GM23338 (cell line): ENCODE measurements at regions not wholly inside any gene's neighbourhood (a gene's known extent, or its start where the extent isn't known, plus 50 kb on each side); places are given as distances from the start of the nearest gene placed in this dataset.

Experiments used
- ATAC-seq: fragments of 200-7000 bp; cut with Tn5 transposase; 3 replicates; pipeline ENCODE4 v1.9.1; 2020
- DNase-seq: peaks from one replicate; pipeline ENCODE4 v3.0.0-alpha.2; 2015; ENCODE audit warnings: low spot score
- H2AFZ ChIP-seq: fragments of 200-600 bp; sonication (generic); 2 replicates; pipeline ENCODE4 v1.8.0; 2016; ENCODE audit warnings: antibody characterized with exemption, mild to moderate bottlenecking, moderate library complexity
- H3F3A ChIP-seq: fragments of 200-600 bp; sonication (generic); replicated peaks from 2 replicates; pipeline ENCODE4 v1.8.0; 2017; ENCODE audit warnings: antibody characterized with exemption, mixed run types, low read depth
- H3K27ac ChIP-seq: fragments of 200-600 bp; sonication (generic); 2 replicates; pipeline ENCODE4 v1.6.1; 2016; ENCODE audit warnings: low read depth
- H3K27me3 ChIP-seq: fragments of 200-600 bp; sonication (generic); 2 replicates; pipeline ENCODE4 v1.8.0; 2016; ENCODE audit warnings: mild to moderate bottlenecking, mixed run types, moderate library complexity; ENCODE audit not compliant: insufficient read depth
- H3K36me3 ChIP-seq: fragments of 200-600 bp; sonication (generic); 2 replicates; pipeline ENCODE4 v1.8.0; 2016; ENCODE audit warnings: mild to moderate bottlenecking; ENCODE audit not compliant: insufficient read depth
- H3K4me1 ChIP-seq: fragments of 200-600 bp; sonication (generic); 2 replicates; pipeline ENCODE4 v1.8.0; 2016; ENCODE audit warnings: mild to moderate bottlenecking, moderate library complexity; ENCODE audit not compliant: insufficient read depth
- H3K4me2 ChIP-seq: fragments of 200-600 bp; sonication (generic); 2 replicates; pipeline ENCODE4 v1.7.1; 2017; ENCODE audit warnings: mixed run types
- H3K4me3 ChIP-seq: fragments of 200-600 bp; sonication (generic); 2 replicates; pipeline ENCODE4 v1.6.1; 2016; ENCODE audit warnings: mixed run types
- H3K79me2 ChIP-seq: fragments of 200-600 bp; sonication (generic); replicated peaks from 2 replicates; pipeline ENCODE4 v1.8.0; 2017; ENCODE audit warnings: mild to moderate bottlenecking; ENCODE audit not compliant: insufficient read depth
- H3K9me2 ChIP-seq: fragments of 200-600 bp; sonication (generic); 2 replicates; pipeline ENCODE4 v1.8.0; 2017; ENCODE audit not compliant: insufficient read depth
- H4K20me1 ChIP-seq: fragments of 200-600 bp; sonication (generic); replicated peaks from 2 replicates; pipeline ENCODE4 v1.8.0; 2017; ENCODE audit warnings: mild to moderate bottlenecking; ENCODE audit not compliant: insufficient read depth
- H3K27ac Mint-ChIP-seq: 2 replicates; pipeline ENCODE4 v1.8.0; 2020; ENCODE audit warnings: inconsistent platforms, mild to moderate bottlenecking, moderate library complexity, mixed read lengths
- H3K27me3 Mint-ChIP-seq: 3 replicates; pipeline ENCODE4 v1.8.0; 2022; ENCODE audit warnings: low read depth, mild to moderate bottlenecking, moderate library complexity, mixed read lengths, inconsistent platforms; ENCODE audit not compliant: insufficient read depth, poor library complexity
- H3K36me3 Mint-ChIP-seq: 3 replicates; pipeline ENCODE4 v1.8.0; 2021; ENCODE audit warnings: low read depth, mild to moderate bottlenecking, inconsistent platforms, moderate library complexity, mixed read lengths
- H3K4me1 Mint-ChIP-seq: 3 replicates; pipeline ENCODE4 v1.8.0; 2020; ENCODE audit warnings: mild to moderate bottlenecking, inconsistent platforms, mixed read lengths
- H3K4me3 Mint-ChIP-seq: 3 replicates; pipeline ENCODE4 v1.8.0; 2021; ENCODE audit warnings: moderate library complexity, mild to moderate bottlenecking, inconsistent platforms, mixed read lengths
- H3K9me3 Mint-ChIP-seq: 3 replicates; pipeline ENCODE4 v1.8.0; 2020; ENCODE audit warnings: moderate library complexity, mild to moderate bottlenecking, inconsistent platforms, mixed read lengths
- EZH2 ChIP-seq: fragments of 200-600 bp; sonication (generic); IDR thresholded peaks from one replicate; pipeline ENCODE4 v1.8.0; 2017; ENCODE audit warnings: antibody characterized with exemption, mild to moderate bottlenecking, low read depth; ENCODE audit not compliant: unreplicated experiment
- STAT1 ChIP-seq: IDR thresholded peaks from one replicate; pipeline ENCODE4 v1.6.1; 2016; ENCODE audit warnings: antibody characterized with exemption; ENCODE audit not compliant: unreplicated experiment
- TF ChIP-seq, protein P1 (sequence below): IDR thresholded peaks from one replicate; pipeline ENCODE4 v1.6.1; 2018; ENCODE audit warnings: antibody characterized with exemption; ENCODE audit not compliant: unreplicated experiment
- TF ChIP-seq, protein P2 (sequence below), 2 experiments: fragments of 200-600 bp in 1 of 2; sonication (generic) in 1 of 2; conservative IDR thresholded peaks; 2 replicates each; pipeline versions ENCODE4 v1.5.1 to v1.6.1; 2016 to 2017; ENCODE audit warnings: antibody characterized with exemption in 2 of 2, low read depth in 2 of 2, mild to moderate bottlenecking in 2 of 2, moderate library complexity in 1 of 2

DNA sequence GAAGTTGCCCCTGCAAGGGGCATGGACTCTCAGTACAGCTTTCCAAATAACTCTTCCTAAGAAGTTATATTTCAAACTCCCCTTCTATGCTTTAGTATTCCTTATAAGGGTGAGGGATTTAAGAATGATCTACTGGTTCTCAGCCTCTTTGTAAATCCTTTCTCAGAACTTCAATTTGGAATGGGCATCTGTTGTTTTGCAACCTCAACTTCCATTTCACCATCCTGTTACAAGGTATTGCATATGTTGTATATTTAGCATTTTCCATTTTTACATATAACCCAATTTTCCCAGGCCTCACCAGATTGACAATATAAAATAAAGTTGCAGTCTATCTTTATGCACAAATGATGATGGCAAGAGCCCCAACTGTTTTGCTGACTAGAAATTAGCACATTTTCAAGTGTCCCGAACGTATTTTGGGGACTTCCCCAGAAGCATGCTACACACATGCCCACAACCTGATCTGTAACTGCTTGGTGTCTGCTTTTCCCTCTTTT lies 154.9 kb upstream of the CARMIL1 start:
- Histone ChIP-seq H3K27me3 (no peaks in the 10 kb centered on the region), H3K4me3 (no peak overlapping the region), H3K9me2 (peaks cover 11% of the 10 kb centered on the region; the same call in 1 of the 2 replicates), H3F3A (no peaks in the 10 kb centered on the region), H3K79me2 (no peaks in the 10 kb centered on the region), H3K4me1 (peaks cover 9% of the 10 kb centered on the region; the same call in 1 of the 2 replicates), H3K27ac (no peak overlapping the region), H2AFZ (no peak overlapping the region), H3K4me2 (no peak overlapping the region), H3K36me3 (no peaks in the 10 kb centered on the region), H4K20me1 (no peaks in the 10 kb centered on the region)
- no peak overlapping the region for H3K4me3 Mint-ChIP-seq
- ATAC-seq (no peak), DNase-seq (no peak)
- H3K4me1 Mint-ChIP-seq: peaks cover 13% of the 10 kb centered on the region
- H3K27me3 Mint-ChIP-seq: no peaks in the 10 kb centered on the region
- H3K27ac Mint-ChIP-seq: no peak overlapping the region
- H3K36me3 Mint-ChIP-seq: peaks cover 2% of the 10 kb centered on the region; the same call in 1 of the 3 replicates
- no peak for TF ChIP-seq EZH2
- TF ChIP-seq, protein P1, sequence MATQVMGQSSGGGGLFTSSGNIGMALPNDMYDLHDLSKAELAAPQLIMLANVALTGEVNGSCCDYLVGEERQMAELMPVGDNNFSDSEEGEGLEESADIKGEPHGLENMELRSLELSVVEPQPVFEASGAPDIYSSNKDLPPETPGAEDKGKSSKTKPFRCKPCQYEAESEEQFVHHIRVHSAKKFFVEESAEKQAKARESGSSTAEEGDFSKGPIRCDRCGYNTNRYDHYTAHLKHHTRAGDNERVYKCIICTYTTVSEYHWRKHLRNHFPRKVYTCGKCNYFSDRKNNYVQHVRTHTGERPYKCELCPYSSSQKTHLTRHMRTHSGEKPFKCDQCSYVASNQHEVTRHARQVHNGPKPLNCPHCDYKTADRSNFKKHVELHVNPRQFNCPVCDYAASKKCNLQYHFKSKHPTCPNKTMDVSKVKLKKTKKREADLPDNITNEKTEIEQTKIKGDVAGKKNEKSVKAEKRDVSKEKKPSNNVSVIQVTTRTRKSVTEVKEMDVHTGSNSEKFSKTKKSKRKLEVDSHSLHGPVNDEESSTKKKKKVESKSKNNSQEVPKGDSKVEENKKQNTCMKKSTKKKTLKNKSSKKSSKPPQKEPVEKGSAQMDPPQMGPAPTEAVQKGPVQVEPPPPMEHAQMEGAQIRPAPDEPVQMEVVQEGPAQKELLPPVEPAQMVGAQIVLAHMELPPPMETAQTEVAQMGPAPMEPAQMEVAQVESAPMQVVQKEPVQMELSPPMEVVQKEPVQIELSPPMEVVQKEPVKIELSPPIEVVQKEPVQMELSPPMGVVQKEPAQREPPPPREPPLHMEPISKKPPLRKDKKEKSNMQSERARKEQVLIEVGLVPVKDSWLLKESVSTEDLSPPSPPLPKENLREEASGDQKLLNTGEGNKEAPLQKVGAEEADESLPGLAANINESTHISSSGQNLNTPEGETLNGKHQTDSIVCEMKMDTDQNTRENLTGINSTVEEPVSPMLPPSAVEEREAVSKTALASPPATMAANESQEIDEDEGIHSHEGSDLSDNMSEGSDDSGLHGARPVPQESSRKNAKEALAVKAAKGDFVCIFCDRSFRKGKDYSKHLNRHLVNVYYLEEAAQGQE: no peak
- TF ChIP-seq, protein P2, sequence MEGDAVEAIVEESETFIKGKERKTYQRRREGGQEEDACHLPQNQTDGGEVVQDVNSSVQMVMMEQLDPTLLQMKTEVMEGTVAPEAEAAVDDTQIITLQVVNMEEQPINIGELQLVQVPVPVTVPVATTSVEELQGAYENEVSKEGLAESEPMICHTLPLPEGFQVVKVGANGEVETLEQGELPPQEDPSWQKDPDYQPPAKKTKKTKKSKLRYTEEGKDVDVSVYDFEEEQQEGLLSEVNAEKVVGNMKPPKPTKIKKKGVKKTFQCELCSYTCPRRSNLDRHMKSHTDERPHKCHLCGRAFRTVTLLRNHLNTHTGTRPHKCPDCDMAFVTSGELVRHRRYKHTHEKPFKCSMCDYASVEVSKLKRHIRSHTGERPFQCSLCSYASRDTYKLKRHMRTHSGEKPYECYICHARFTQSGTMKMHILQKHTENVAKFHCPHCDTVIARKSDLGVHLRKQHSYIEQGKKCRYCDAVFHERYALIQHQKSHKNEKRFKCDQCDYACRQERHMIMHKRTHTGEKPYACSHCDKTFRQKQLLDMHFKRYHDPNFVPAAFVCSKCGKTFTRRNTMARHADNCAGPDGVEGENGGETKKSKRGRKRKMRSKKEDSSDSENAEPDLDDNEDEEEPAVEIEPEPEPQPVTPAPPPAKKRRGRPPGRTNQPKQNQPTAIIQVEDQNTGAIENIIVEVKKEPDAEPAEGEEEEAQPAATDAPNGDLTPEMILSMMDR (conservative IDR thresholded peaks at IDR 0.05; ENCODE audit: low read depth in 2 of 2): no peak
- H3K9me3 Mint-ChIP-seq: no peaks in the 10 kb centered on the region

- Mint-ChIP-seq H3K27ac (no peak overlapping the region), H3K9me3 (peaks cover 8% of the 10 kb centered on the region; the same call in 2 of the 3 replicates), H3K27me3 (peaks cover 3% of the 10 kb centered on the region), H3K4me3 (no peak overlapping the region), H3K36me3 (peaks cover 15% of the 10 kb centered on the region; the same call in 2 of the 3 replicates), H3K4me1 (peaks cover 22% of the 10 kb centered on the region)
- DNase-seq (no peak), ATAC-seq (no peak)
- Histone ChIP-seq H3K36me3 (no peaks in the 10 kb centered on the region), H3K9me2 (peaks cover 11% of the 10 kb centered on the region; the same call in 1 of the 2 replicates), H3K4me3 (no peak overlapping the region), H3K27me3 (no peaks in the 10 kb centered on the region), H2AFZ (no peak overlapping the region; the same call in 1 of the 2 replicates), H3K4me1 (peaks cover 20% of the 10 kb centered on the region), H3K79me2 (no peaks in the 10 kb centered on the region), H4K20me1 (no peaks in the 10 kb centered on the region), H3K4me2 (no peak overlapping the region), H3K27ac (no peak overlapping the region), H3F3A (no peaks in the 10 kb centered on the region)
- TF ChIP-seq STAT1: no peak
Measured at GRCh38 chr6:25125736-25126135, 153.4 kb upstream of the CARMIL1 start.
